ENCODE measurements at regions not wholly inside any gene's neighbourhood (a gene's known extent, or its start where the extent isn't known, plus 50 kb on each side); places are given as distances from the start of the nearest gene placed in this dataset.

GRCh38 chr13:107992542-107992941 is 222.8 kb downstream of the LIG4 start:
- Histone ChIP-seq H3K4me1 (ENCODE audit: insufficient read depth, low read length, poor library complexity, severe bottlenecking) (no peaks in the 10 kb centered on the region), H3K9me3 (ENCODE audit: insufficient read depth, low read depth, low read length) (no peaks in the 10 kb centered on the region), H3K4me3 (ENCODE audit: low read length, poor library complexity, severe bottlenecking) (no peak overlapping the region), H2AFZ (ENCODE audit: low read length) (no peak overlapping the region), H3K79me2 (ENCODE audit: insufficient read depth, low read length) (no peaks in the 10 kb centered on the region), H3K36me3 (ENCODE audit: insufficient read depth, low read length) (no peaks in the 10 kb centered on the region), H4K20me1 (ENCODE audit: insufficient read depth, low read length, poor library complexity, severe bottlenecking) (no peaks in the 10 kb centered on the region), H3F3A (ENCODE audit: low read depth) (no peaks in the 10 kb centered on the region), H3K27me3 (ENCODE audit: insufficient read depth, low read length, poor library complexity, severe bottlenecking) (no peaks in the 10 kb centered on the region), H3K9me2 (replicated peaks; ENCODE audit: low read depth, low read length) (no peaks in the 10 kb centered on the region), H3K9ac (ENCODE audit: low read depth, low read length, poor library complexity, severe bottlenecking) (no peak overlapping the region), H3K4me2 (ENCODE audit: low read depth, low read length, poor library complexity, severe bottlenecking) (no peak overlapping the region)
- no peak for TF ChIP-seq EZH2phosphoT487 (IDR thresholded peaks at IDR 0.05; ENCODE audit: borderline replicate concordance)
- no peak for TF ChIP-seq CTCF (conservative IDR thresholded peaks at IDR 0.05; ENCODE audit: low read length)

- Histone ChIP-seq H3K4me3 (ENCODE audit: low read length, poor library complexity, severe bottlenecking) (no peak overlapping the region), H3K9ac (ENCODE audit: low read depth, low read length, poor library complexity, severe bottlenecking) (no peak overlapping the region), H3K27me3 (ENCODE audit: insufficient read depth, low read length, poor library complexity, severe bottlenecking) (no peaks in the 10 kb centered on the region)
Observed at GRCh38 chr13:107977071-107977574, 238.2 kb downstream of the LIG4 start.

GRCh38 chr13:107976628-107977027 is 238.7 kb downstream of the LIG4 start:
- no peaks in the 10 kb centered on the region for H3K9me2 ChIP-seq (replicated peaks; ENCODE audit: low read depth, low read length)
- no peaks in the 10 kb centered on the region for H3K79me2 ChIP-seq (ENCODE audit: insufficient read depth, low read length)
- H3F3A ChIP-seq (ENCODE audit: low read depth) = no peaks in the 10 kb centered on the region
- no peaks in the 10 kb centered on the region for H4K20me1 ChIP-seq (ENCODE audit: insufficient read depth, low read length, poor library complexity, severe bottlenecking)
- H3K4me3 ChIP-seq (ENCODE audit: low read length, poor library complexity, severe bottlenecking) = no peak overlapping the region
- no peak overlapping the region for H3K4me2 ChIP-seq (ENCODE audit: low read depth, low read length, poor library complexity, severe bottlenecking)
- H3K9me3 ChIP-seq (ENCODE audit: insufficient read depth, low read depth, low read length) = no peaks in the 10 kb centered on the region
- H2AFZ ChIP-seq (ENCODE audit: low read length) = no peak overlapping the region
- no peaks in the 10 kb centered on the region for H3K4me1 ChIP-seq (ENCODE audit: insufficient read depth, low read length, poor library complexity, severe bottlenecking)
- H3K27me3 ChIP-seq (ENCODE audit: insufficient read depth, low read length, poor library complexity, severe bottlenecking) = no peaks in the 10 kb centered on the region
- no peaks in the 10 kb centered on the region for H3K36me3 ChIP-seq (ENCODE audit: insufficient read depth, low read length)
- H3K9ac ChIP-seq (ENCODE audit: low read depth, low read length, poor library complexity, severe bottlenecking) = no peak overlapping the region
- TF ChIP-seq CTCF (conservative IDR thresholded peaks at IDR 0.05; ENCODE audit: low read length) (no peak), EZH2phosphoT487 (IDR thresholded peaks at IDR 0.05; ENCODE audit: borderline replicate concordance) (no peak)

More at GRCh38 chr13:107977071-107977574, 238.2 kb downstream of the LIG4 start:
- Histone ChIP-seq H4K20me1 (ENCODE audit: insufficient read depth, low read length, poor library complexity, severe bottlenecking) (no peaks in the 10 kb centered on the region), H3K9me3 (ENCODE audit: insufficient read depth, low read depth, low read length) (no peaks in the 10 kb centered on the region), H3K36me3 (ENCODE audit: insufficient read depth, low read length) (no peaks in the 10 kb centered on the region), H3F3A (ENCODE audit: low read depth) (no peaks in the 10 kb centered on the region), H3K9me2 (replicated peaks; ENCODE audit: low read depth, low read length) (no peaks in the 10 kb centered on the region), H2AFZ (ENCODE audit: low read length) (no peak overlapping the region), H3K4me1 (ENCODE audit: insufficient read depth, low read length, poor library complexity, severe bottlenecking) (no peaks in the 10 kb centered on the region), H3K4me2 (ENCODE audit: low read depth, low read length, poor library complexity, severe bottlenecking) (no peak overlapping the region), H3K79me2 (ENCODE audit: insufficient read depth, low read length) (no peaks in the 10 kb centered on the region)
- TF ChIP-seq EZH2phosphoT487 (IDR thresholded peaks at IDR 0.05; ENCODE audit: borderline replicate concordance) (no peak), CTCF (conservative IDR thresholded peaks at IDR 0.05; ENCODE audit: low read length) (no peak)
